Right ventricle myocardium inferior (tissue), 1 donor: ENCODE measurements at regions not wholly inside any gene's neighbourhood (a gene's known extent, or its start where the extent isn't known, plus 50 kb on each side); places are given as distances from the start of the nearest gene placed in this dataset.
"Not testable (repeated sequence)": the region's sequence is repeated elsewhere in the genome, so short reads cannot be mapped to it uniquely, and the experiment has no call there.

Source experiments
- ATAC-seq: fragments of 200-7000 bp; cut with Tn5 transposase; one replicate; pipeline ENCODE4 v1.9.1; 2020; ENCODE audit warnings: mild to moderate bottlenecking, moderate library complexity
- DNase-seq: peaks from one replicate; pipeline ENCODE4 v3.0.0; 2021; ENCODE audit errors: missing footprints
- intact Hi-C: fragments of 100-400 bp; cut with DNase I; formaldehyde crosslinking; loops from one replicate; pipeline ENCODE4 v1.11.0; 2022
- donor health status: DM: no; HTN: yes; CAD: no; lungs with severe emphysema.

DNA sequence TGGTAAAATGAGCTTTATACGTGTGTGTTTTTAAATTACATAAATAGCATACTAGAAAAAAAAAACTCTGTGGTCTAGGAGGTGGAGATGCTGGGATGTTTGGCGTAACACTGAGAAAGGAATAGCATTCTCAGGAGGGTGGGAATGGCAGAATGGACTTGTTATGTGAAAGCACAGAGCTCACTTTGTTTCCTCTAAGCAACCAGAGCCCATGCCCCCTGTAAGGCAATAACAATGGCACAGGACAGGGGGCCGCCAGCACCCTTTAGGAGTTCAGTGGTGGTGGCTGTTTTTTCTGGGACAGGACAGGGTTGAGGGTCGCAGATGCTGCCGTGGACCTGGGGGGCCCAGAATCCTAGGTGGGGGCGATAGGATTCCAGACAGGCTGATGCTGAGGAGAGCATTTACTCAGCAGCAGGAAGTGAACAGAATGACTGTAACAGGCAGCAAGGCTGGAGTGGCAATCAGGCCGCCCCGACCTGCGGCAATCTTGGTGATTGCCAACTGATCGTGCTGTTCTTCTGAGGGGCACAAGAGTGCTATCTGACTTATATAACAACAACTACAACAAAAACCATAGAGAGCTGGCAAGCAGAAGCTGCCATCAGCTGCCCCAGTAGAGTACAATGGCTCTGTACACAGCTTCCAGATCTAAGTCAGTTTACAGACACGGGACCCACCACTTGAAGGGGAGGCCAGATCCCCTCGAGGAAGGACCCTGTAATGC is 160.4 kb downstream of the UACA start:
- DNase-seq (no peak), ATAC-seq (no peak)
- intact Hi-C loops, result no loop called here

DNA sequence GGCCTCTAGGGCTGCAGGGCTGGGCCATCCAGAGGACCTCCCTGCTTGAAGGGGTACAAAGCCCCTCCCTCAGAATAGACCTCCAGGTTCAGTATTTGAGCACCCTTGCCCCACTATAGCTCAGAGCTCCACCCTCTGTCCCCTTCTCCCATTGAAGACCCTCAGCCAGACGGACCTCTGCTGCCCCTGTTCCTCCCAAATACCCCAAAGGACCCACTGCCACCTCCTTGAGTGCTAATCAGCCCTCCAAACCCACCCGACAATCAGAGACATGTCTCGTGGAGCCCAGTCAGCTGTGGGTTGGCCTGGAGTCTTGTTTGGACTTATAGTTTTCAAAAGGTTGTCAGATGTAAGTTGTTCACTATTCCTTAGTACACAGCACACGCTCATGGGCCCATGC is 161.1 kb downstream of the UACA start:
- DNase-seq, result no peak
- intact Hi-C loops, result no loop called here
- no peak for ATAC-seq

DNA sequence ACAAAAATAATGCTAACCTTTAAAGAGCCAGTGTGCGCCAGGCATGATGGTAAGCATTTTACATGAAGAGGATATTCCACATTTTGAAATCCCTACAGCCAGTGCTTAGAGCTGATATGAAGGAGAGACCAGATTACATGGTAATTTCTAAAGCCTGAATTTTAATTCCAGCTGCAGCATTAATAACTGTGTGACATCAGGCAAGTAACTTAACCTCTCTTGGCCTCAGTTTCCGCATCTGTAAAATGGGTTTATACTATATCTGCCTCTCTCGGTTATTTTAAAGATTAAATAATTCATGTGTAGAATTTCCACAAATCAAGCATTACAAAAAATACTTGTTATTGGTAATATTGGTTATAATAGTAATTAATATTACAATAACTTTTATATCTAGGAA is 165.4 kb downstream of the UACA start:
- no peak for DNase-seq
- intact Hi-C loops, result no loop called here
- ATAC-seq, result no peak

- DNase-seq (no peak), ATAC-seq (no peak)
- intact Hi-C loops, result no loop called here
Measured at GRCh38 chr15:70597056-70597603, 166.2 kb downstream of the UACA start.

DNA sequence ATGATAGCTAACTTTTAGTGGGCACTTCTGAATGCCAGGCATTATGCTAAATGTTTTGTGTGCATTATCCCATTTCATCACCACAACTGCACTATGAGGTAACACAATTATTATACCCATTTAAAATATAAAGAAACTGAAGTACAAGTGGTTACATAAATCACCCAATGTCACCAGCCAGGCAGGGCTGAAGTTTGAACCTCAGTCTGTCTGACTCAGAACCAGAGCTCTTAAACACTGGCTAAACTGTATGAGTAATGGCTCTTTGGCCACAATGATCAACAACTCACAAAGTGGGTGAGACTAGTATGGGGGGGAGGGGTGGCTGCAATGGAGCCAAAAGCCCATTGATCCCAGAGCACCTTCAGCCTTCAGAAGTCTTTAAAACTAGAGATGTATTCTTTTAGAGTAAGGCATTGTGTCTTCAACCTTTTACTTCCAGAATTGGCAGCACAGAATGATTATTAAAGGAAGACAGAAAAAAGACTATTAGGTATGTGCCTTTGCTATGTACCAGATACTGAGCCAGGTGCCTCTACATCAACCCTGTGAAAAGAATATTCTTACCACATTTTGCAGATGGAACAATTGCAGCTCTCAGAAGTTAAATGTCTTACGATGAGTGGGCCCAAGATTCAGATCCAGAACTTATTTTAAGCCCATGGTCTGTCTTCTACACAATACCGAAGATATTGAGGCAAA is 166.9 kb downstream of the UACA start:
- ATAC-seq (no peak), DNase-seq (no peak)
- intact Hi-C loops, result no loop called here

DNA sequence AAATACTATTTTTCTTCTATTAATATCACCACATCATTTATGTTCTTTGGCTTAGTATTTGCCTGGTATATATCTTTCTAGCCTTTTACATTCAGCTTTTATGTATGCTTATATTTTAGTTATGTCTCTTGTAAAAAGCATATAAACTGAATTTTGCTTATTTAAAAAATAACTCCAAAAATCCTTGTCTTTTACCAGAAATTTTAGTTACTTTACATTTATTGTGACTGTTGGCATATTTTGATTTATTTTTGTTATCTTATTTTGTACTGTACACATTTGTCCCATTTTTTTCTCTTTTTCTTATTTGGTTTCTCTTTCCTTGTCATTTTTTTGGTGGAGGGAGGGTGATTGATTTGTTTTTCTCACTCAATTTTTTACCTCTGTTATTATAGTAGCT is 169.6 kb downstream of the UACA start:
- ATAC-seq (no peak), DNase-seq (no peak)
- intact Hi-C loops, result no loop called here

DNA sequence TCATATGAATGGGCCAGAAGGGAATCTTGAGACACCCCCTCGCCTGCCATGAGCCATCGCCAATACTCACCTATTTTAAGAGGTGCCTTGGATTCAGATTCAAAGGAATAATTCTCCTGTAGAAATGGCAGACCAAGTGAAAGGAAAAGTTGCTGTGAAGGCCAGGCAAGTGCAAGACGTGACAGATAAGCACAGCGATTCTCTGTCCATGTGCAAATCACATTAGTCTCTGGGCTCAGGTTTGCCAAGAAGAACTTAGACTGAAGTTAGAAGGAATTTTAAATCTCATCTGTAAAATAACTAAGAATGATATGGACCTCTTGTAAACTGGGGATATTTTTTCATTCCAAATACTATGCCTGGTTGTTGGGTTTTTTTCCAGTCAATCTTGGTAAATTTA is 173.6 kb downstream of the UACA start:
- ATAC-seq, result no peak
- no peak for DNase-seq
- intact Hi-C loops, result no loop called here

DNA sequence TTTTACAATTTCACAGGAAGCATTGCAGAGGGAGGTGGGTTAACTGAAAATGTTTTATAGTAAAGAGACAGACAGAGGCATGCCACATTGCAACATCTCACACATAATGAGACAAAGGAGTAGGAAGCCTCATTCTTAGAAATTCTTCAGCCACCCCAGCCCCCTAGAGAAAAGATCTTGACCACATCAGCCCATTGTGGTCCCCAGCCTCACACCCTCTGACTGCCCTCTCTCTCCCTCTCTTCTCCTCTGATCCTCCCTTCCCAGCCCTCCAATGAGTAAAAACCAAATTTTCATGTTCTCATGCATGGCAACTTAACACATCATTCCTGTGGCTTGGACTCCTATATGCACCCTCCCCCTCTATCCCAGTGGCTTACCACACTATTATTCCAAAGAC is 174.1 kb downstream of the UACA start:
- intact Hi-C loops, result no loop called here
- DNase-seq, result no peak
- no peak for ATAC-seq

DNA sequence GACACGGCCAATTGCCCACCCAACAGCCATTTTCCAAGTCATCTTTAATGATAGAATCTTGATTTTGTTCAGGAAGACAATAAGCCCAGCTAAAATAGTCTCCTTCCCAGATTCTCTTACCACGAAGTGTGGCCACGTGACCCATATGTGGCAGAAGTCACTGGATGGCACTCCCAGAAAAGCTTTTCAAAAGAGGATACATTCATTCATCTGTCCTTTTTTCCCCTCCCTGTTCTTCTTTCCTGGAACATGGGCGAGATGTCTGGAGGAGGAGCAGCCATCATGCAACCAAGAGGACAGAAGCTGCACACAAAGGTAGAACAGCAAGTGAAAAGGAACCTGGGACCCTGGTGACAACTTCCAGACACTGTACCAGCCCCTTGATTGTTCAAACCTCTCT is 174.7 kb downstream of the UACA start:
- DNase-seq (no peak), ATAC-seq (no peak)
- intact Hi-C loops, result no loop called here

DNA sequence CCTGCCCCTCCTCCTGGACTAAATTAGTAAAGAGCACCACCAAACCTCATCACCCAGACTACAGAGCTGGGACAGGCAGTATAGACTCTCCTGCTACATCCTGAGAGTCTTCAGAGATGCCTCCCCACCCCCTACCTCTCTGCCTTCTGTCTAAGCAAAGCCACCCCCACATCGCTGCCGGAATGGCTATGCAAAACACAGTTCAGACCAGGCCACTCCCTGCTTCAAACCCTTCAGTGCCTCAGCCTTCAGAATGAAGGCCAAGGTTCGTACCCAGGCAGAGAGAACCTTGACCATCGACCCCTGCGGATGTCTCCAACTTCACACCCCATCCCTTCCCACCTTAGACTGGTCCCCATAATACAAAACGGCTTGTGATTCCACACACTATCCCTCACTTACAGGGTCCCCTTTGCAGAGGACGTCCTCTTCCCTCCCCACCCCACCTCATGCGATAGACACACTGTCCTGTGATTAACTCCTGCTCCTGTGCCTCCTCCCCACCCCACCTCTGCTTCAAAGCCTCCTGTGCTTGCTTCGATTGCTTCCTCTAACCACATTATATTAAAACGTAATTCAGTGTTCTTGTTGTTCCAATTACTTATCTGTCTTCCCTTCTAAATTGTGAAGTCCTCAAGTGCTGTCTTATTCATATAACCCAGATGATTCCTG is 175.3 kb downstream of the UACA start:
- intact Hi-C loops, result no loop called here
- no peak for ATAC-seq
- DNase-seq, result no peak

DNA sequence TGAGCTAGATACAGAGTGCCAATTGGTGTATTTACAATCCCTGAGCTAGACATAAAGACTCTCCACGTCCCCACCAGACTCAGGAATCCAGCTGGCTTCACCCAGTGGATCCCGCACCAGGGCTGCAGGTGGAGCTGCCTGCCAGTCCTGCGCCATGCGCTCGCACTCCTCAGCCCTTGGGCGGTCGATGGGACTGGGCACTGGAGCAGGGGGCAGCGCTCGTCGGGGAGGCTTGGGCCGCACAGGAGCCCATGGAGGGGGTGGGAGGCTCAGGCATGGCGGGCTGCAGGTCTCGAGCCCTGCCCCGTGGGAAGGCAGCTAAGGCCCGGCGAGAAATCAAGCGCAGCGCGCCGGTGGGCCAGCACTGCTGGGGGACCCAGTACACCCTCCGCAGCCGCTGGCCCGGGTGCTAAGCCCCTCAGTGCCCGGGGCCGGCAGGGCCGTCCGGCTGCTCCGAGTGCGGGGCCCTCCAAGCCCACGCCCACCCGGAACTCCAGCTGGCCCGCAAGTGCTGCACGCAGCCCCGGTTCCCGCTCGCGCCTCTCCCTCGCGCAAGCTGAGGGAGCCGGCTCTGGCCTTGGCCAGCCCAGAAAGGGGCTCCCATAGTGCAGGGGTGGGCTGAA is 176.2 kb downstream of the UACA start:
- DNase-seq, intact Hi-C loops, ATAC-seq: not testable (repeated sequence)

DNA sequence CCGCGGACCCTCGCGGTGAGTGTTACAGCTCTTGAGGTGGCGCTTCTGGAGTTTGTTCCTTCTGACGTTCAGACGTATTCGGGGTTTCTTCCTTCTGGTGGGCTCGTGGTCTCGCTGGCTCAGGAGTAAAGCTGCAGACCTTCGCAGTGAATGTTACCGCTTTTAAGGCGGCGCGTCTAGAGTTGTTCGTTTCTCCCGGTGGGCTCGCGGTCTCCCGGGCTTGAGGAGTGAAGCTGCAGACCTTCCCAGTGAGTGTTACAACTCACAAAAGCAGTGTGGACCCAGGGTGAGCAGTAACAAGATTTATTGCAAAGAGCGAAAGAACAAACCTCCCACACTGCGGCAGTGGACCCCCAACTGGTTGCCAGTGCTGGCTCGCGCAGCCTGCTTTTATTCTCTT is 177.1 kb downstream of the UACA start:
- ATAC-seq (no peak), DNase-seq (no peak)
- intact Hi-C loops, result no loop called here

GRCh38 chr15:70585707-70586034 is 177.7 kb downstream of the UACA start:
- no peak for ATAC-seq
- DNase-seq, result no peak
- intact Hi-C loops, result no loop called here

- intact Hi-C loops, result no loop called here
- ATAC-seq, result no peak
- no peak for DNase-seq
Measured at GRCh38 chr15:70584838-70585706, 178.3 kb downstream of the UACA start.

GRCh38 chr15:70584441-70584837 is 178.9 kb downstream of the UACA start:
- intact Hi-C loops, result no loop called here
- no peak for ATAC-seq
- DNase-seq, result no peak

- ATAC-seq (no peak), DNase-seq (no peak)
- intact Hi-C loops, result no loop called here
Measured at GRCh38 chr15:70583006-70583405, 180.4 kb downstream of the UACA start.

- intact Hi-C loops, result no loop called here
- DNase-seq (no peak), ATAC-seq (peak; percentile 67)
Measured at GRCh38 chr15:70582143-70582945, 181.0 kb downstream of the UACA start.

GRCh38 chr15:70580958-70581357 is 182.4 kb downstream of the UACA start:
- ATAC-seq, result no peak
- intact Hi-C loops, result no loop called here
- DNase-seq, result no peak
